DND-41 (cell line): ENCODE measurements at regions not wholly inside any gene's neighbourhood (a gene's known extent, or its start where the extent isn't known, plus 50 kb on each side); places are given as distances from the start of the nearest gene placed in this dataset.

Experiments used
- EZH2 ChIP-seq: IDR thresholded peaks from 3 replicates; pipeline ENCODE4 v1.6.1; 2012; ENCODE audit warnings: borderline replicate concordance, low read depth, mild to moderate bottlenecking, moderate library complexity, low read length, inconsistent platforms; ENCODE audit not compliant: severe bottlenecking
- TF ChIP-seq, protein P1 (sequence below): IDR thresholded peaks from 2 replicates; pipeline ENCODE4 v1.5.1; 2012; ENCODE audit warnings: borderline replicate concordance, low read length, moderate library complexity, mild to moderate bottlenecking; ENCODE audit not compliant: poor library complexity, severe bottlenecking; ENCODE audit errors: extremely low read depth

DNA sequence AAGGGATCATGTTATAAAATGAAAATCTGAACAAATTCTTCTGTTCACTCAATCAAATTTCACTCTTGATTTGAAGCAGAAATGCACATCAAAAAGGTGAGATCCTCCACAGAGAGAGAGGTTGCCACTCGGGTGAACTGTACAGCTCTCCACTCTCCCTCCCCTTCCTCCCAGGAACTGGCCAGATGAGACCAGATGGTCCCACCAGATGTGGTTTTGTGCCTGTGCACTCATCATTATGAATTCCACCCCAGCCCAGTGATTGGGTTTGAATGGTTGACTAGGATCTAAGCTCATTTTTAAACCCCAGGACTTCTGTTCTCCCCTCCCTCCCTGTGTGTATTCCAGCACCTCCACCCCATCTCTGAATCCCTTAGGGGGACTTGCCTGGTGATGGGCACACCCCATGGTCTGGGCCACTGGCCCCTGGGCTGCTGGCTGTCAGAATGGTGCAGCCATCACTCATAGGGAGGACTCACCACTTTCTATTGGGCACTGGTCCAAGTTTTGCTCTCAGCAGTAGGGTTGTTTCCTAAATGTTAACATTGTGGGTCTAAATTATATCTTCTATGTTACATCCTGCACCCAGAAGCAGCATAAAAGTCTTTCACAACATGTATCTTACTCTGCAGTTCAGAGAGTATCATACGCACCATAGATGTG, 393.1 kb downstream of the TNS3 start:
- TF ChIP-seq, protein P1, sequence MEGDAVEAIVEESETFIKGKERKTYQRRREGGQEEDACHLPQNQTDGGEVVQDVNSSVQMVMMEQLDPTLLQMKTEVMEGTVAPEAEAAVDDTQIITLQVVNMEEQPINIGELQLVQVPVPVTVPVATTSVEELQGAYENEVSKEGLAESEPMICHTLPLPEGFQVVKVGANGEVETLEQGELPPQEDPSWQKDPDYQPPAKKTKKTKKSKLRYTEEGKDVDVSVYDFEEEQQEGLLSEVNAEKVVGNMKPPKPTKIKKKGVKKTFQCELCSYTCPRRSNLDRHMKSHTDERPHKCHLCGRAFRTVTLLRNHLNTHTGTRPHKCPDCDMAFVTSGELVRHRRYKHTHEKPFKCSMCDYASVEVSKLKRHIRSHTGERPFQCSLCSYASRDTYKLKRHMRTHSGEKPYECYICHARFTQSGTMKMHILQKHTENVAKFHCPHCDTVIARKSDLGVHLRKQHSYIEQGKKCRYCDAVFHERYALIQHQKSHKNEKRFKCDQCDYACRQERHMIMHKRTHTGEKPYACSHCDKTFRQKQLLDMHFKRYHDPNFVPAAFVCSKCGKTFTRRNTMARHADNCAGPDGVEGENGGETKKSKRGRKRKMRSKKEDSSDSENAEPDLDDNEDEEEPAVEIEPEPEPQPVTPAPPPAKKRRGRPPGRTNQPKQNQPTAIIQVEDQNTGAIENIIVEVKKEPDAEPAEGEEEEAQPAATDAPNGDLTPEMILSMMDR = no peak
- no peak for TF ChIP-seq EZH2
